HG03139 (cell line): ENCODE measurements at regions not wholly inside any gene's neighbourhood (a gene's known extent, or its start where the extent isn't known, plus 50 kb on each side); places are given as distances from the start of the nearest gene placed in this dataset.
"Not testable (repeated sequence)": the region's sequence is repeated elsewhere in the genome, so short reads cannot be mapped to it uniquely, and the experiment has no call there.

Experiments
- ATAC-seq: cut with Tn5 transposase; IDR thresholded peaks from one replicate; pipeline ENCODE4 v1.9.1; 2021; ENCODE audit not compliant: unreplicated experiment

- no peak for ATAC-seq
These were observed 1610.1 kb upstream of the ACO1 start for GRCh38 chr9:30774326-30774725.

DNA sequence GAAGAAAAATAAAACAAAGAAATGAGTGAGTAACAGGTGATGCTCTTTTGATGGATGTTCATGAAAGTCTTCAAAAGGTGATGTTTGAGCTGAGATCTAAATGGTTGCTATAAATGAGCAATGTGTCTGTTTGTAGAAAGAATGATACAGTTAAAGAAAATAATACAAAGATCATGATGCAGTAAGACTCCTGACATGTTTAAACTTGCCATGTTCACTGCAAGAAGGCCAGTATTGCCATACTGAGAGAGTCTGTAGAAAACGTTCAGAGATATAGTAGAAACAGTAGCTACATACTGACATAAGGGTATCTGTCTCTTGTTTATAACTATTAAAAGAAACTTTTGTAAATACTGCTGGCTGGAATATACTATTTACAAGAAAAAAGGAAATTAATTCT lies 1609.2 kb upstream of the ACO1 start:
- no peak for ATAC-seq

- no peak for ATAC-seq
These were observed 1587.7 kb upstream of the ACO1 start for GRCh38 chr9:30796764-30797163.

GRCh38 chr9:30799527-30800101 lies 1584.8 kb upstream of the ACO1 start:
- ATAC-seq, result no peak

DNA sequence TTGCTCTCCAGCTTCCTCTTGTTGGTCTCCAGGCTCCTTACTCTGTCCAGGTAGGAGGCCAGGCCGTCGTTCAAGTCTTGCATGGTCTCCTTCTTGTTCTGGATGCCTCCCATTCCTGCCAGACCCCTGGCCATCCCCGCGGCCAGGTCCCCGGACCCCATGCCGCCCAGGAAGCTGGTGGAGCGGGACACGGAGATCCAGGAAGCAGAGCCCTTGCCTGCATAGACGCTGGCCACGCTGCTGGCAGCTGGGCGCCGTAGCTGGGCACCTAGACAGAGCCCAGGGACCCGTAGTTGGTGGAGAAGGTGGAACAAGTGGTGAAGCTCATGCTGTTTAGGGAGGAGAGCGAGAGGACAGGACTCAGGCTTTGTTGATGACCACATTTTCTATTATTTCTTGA lies 1584.0 kb upstream of the ACO1 start:
- ATAC-seq, result no peak

GRCh38 chr9:30812821-30813220 lies 1571.6 kb upstream of the ACO1 start:
- no peak for ATAC-seq

DNA sequence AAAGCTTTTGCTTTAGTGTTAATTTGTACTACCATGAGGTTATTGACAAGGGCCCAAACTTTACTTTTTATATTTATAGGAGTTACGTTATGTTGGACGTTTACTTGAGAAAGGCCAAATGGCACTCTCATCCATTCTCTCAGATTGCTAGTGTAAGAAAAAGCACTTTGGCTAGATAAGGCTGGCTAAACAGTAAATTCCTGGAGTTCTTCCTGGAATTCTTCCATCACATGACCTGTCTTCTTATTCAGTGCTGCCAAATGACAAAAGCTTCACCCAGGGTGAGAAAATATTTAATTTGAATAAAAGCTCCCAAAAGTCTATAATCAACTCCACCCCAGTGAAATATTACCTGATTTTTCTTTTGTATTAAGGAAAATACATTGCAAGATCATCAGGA lies 1568.9 kb upstream of the ACO1 start:
- ATAC-seq, result no peak

GRCh38 chr9:30845136-30845535 lies 1539.3 kb upstream of the ACO1 start:
- ATAC-seq, result no peak

GRCh38 chr9:30846651-30847050 lies 1537.8 kb upstream of the ACO1 start:
- no peak for ATAC-seq

DNA sequence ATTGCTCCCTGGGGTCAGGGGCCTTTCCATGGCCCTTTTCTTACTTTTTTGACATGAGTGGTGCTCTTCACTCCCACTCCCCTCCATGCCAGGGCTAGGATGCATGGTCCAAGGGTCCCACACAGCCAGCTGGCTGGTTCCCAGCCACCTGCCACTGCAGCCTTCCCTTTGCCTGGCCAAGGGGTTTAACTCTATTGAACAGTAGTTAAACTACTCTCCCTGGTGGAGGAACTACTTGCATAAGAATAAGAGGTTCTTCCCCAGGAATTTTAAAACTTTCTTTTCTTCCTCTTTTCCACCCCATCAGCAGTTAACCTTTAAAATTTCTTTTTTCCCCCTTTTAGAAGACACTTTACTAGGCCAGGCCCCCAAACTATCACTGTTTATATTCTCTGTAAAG lies 1532.8 kb upstream of the ACO1 start:
- no peak for ATAC-seq

GRCh38 chr9:30900706-30901105 lies 1483.7 kb upstream of the ACO1 start:
- ATAC-seq, result no peak

- ATAC-seq, result no peak
These were observed 1471.1 kb upstream of the ACO1 start for GRCh38 chr9:30913331-30913730.

GRCh38 chr9:30915451-30915850 lies 1469.0 kb upstream of the ACO1 start:
- ATAC-seq, result no peak

- ATAC-seq, result no peak
These were observed 1459.3 kb upstream of the ACO1 start for GRCh38 chr9:30925126-30925525.

GRCh38 chr9:30925635-30926034 lies 1458.8 kb upstream of the ACO1 start:
- ATAC-seq, result no peak

DNA sequence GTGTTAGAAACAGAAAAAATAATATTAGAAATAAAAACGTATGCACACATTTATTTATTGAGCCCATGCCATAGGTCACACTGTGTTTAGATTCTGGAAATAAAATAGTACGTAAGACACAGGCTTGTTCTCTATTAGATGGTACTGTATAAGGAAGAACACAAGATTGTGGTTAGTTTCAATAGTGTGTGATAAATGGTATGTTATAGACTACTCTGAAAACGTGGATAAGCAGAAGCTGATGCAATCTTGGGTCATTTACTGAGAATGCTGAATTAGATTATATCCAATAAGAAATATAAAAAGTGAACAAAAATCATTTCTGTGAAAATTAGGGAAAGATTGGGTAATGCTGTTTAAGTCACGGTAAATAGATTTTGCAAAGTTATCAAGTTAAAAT lies 1456.4 kb upstream of the ACO1 start:
- ATAC-seq, result no peak

DNA sequence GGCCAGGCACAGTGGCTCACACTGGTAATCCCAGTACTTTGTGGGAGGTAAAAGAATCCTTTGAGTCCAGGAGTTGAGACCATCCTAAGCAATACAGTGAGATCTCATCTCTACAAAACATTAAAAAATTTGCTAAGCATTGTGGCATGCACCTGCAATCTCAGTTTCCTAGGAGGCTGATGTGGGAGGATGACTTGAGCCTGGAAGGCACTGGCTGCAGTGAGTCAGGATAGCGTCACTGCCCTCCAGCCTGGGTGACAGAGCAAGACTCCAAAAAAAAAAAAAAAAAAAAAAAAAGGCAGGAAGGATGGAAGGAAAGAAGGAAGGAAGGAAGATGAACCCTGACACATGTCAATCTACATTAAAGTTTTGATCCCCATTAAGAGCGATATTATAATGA lies 1452.2 kb upstream of the ACO1 start:
- ATAC-seq, result no peak

DNA sequence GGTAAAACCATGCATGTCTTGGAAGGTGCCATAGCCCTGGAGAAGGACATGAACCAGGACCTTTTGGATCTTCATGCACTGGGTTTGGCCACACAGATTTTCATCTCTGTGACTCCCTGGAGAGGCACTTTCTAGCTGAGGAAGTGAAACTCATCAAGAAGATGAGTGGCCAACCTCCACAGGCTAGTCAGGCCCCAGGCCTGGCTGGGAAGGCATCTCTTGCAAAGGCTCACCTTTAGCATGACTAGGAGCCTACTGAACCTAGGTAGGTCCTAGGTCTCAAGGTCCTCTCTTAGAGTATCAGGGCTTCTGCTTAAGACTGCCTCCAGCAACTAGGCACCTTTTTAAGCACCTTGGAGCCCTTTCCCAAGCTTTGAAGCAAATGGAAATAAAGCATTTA lies 1448.7 kb upstream of the ACO1 start:
- no peak for ATAC-seq

DNA sequence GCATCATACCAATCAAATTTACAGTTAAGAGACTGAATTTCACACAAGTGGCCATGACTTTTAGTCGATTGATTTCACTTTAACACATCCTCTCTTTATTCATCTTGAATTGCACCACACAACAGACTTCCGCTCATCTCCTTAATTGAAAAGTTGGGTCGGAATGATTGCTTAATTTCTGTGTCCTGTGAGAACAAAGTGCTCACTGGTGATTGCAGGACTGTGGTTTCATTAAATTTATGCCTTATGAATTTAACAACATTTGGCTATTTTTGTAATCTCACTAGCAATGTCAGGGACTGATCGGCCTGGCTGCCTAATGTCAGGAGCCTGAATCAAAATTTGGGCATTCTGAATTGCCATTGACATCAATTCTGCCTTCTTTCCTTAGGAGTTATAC lies 1447.3 kb upstream of the ACO1 start:
- no peak for ATAC-seq

DNA sequence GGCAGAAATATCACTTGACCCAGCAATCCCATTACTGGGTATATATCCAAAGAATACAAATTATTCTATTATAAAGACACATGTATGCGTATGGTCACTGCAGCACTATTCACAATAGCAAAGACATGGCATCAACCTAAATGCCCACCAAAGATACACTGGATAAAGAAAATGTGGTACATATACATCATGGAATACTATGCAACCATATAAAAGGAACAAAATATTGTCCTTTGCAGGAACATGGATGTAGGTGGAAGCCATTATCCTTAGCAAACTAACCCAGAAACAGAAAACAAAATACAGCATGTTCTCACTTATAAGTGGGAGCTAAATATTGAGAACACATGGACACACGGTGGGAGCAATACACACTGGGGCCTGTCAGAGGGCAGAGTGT lies 1441.6 kb upstream of the ACO1 start:
- ATAC-seq, result not testable (repeated sequence)

GRCh38 chr9:30943446-30944224 lies 1440.8 kb upstream of the ACO1 start:
- ATAC-seq, result no peak

DNA sequence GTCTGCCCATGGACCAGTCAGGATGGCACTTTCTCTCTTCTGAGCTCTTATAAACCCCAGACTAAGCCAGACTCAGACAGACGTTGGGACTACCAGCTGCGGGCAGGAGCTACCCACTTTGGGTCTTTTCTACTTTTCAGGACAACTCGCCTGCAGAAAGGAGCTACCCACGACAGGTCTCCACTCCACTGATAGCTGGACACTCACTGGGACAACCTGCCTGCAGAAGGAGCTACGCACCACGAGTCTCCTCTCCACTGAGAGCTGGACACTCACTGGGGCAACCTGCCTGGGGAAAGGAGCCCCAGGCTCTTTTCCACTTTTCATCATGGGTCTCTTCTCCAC lies 1440.2 kb upstream of the ACO1 start:
- no peak for ATAC-seq

- no peak for ATAC-seq
These were observed 1439.6 kb upstream of the ACO1 start for GRCh38 chr9:30944741-30945280.
